ENCODE measurements at regions not wholly inside any gene's neighbourhood (a gene's known extent, or its start where the extent isn't known, plus 50 kb on each side); places are given as distances from the start of the nearest gene placed in this dataset.

DNA sequence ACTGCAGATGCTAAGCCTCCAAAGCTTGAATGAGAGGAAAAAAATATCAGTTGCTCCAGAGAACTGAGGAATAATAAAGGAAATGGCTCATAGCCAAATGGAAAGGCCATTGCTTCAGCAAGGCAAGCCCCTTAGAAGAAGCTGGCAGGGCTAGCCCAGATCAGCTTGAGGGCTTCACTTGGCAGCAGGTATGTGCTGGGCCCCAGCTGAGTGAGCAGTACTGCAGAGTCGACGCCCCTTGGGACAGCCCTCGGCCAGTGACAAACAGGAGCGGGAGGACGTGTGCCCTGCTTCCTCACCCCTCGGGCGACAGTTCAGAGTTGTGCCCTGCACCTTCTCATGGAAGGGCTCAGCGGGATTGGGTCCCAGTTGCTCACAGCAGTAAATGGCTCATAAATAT is 1031.2 kb upstream of the TMEM132C start:
- POLR2A ChIA-PET, result no interaction called here
- no TSS peak for BruUV-seq (replicated peaks)

DNA sequence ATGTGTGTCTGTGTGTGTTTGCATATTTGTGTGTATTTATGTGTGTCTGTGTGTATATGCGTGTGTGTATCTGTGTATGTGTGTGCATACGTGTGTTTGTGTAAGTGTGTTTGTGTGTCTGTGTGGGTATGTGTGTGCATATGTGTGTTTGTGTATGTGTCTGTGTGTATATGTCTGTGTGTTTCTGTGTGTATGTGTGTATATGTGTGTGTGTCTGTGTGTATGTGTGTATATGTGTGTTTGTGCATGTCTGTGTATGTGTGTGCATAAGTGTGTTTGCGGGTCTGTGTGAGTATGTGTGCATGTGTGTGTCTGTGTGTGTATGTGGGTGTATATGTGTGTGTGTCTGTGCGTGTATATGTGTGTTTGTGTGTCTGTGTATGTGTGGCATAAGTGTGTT is 1030.5 kb upstream of the TMEM132C start:
- Histone ChIP-seq H3K27ac (ENCODE audit: insufficient read depth, low read depth, low read length) (no peak overlapping the region), H3K9ac (replicated peaks; ENCODE audit: extremely low read depth, insufficient read depth, low read length) (no peak overlapping the region), H3K4me3 (replicated peaks in 1 of 3; ENCODE audit: insufficient read depth in 1 of 3, low read depth in 1 of 3, low read length in 3 of 3) (no peak overlapping the region), H3K4me2 (ENCODE audit: insufficient read depth, low read length) (no peak overlapping the region), H3K9me1 (replicated peaks; ENCODE audit: control insufficient read depth, extremely low read depth, insufficient read depth, low read length) (no peaks in the 10 kb centered on the region), H2AFZ (ENCODE audit: low read depth, low read length) (no peak overlapping the region), H3K9me3 (replicated peaks; ENCODE audit: control insufficient read depth, insufficient read depth, low read length) (peaks cover 3% of the 10 kb centered on the region), H3K36me3 (ENCODE audit: control insufficient read depth in 2 of 2, extremely low read depth in 1 of 2, insufficient read depth in 2 of 2, low read length in 2 of 2) (no peaks in the 10 kb centered on the region), H3K27me3 (ENCODE audit: control insufficient read depth in 2 of 2, insufficient read depth in 2 of 2, low read length in 2 of 2) (no peaks in the 10 kb centered on the region), H3K79me2 (ENCODE audit: control insufficient read depth, insufficient read depth, low read length) (no peaks in the 10 kb centered on the region), H3K4me1 (ENCODE audit: control insufficient read depth, extremely low read depth, insufficient read depth, low read length) (no peaks in the 10 kb centered on the region), H4K20me1 (replicated peaks; ENCODE audit: control insufficient read depth, extremely low read depth, insufficient read depth, low read length) (no peaks in the 10 kb centered on the region)
- POLR2A ChIA-PET, result no interaction called here
- no peak for FAIRE-seq
- CTCF ChIA-PET, result no interaction called here
- no peak for DNase-seq (ENCODE audit: low read depth, low spot score)
- dilution Hi-C loops (cut with MboI; ENCODE audit: extremely low pct_ligation_motif_present, low sequenced_read_pairs), result no loop called here
- TF ChIP-seq POLR2A (IDR thresholded peaks at IDR 0.05; ENCODE audit: low read depth, low read length) (no peak), FOS (IDR thresholded peaks at IDR 0.05; ENCODE audit: borderline replicate concordance, insufficient read depth, low read length) (no peak), POLR2AphosphoS5 (IDR thresholded peaks at IDR 0.05; ENCODE audit: insufficient read depth, low read depth, low read length) (no peak), GATA2 (IDR thresholded peaks at IDR 0.05; ENCODE audit: insufficient read depth, insufficient read length, low read depth, low read length) (no peak), CTCF (IDR thresholded peaks at IDR 0.05; ENCODE audit: extremely low read depth in 1 of 2, insufficient read depth in 1 of 2, low read depth in 1 of 2, low read length in 2 of 2) (no peak), EZH2 (IDR thresholded peaks at IDR 0.05; ENCODE audit: borderline replicate concordance, low read depth, low read length, severe bottlenecking) (no peak), JUN (IDR thresholded peaks at IDR 0.05; ENCODE audit: borderline replicate concordance, insufficient read depth, insufficient read length, low read depth) (no peak), MYC (IDR thresholded peaks at IDR 0.05; ENCODE audit: low read depth, low read length) (no peak)
- intact Hi-C loops (cut with micrococcal nuclease), result no loop called here
- BruUV-seq (replicated peaks), result no TSS peak

More for the DNA sequence above, 1031.2 kb upstream of the TMEM132C start:
- Histone ChIP-seq H3K27ac (ENCODE audit: insufficient read depth, low read depth, low read length) (no peak overlapping the region), H3K36me3 (ENCODE audit: control insufficient read depth in 2 of 2, extremely low read depth in 1 of 2, insufficient read depth in 2 of 2, low read length in 2 of 2) (no peaks in the 10 kb centered on the region), H3K27me3 (ENCODE audit: control insufficient read depth in 2 of 2, insufficient read depth in 2 of 2, low read length in 2 of 2) (no peaks in the 10 kb centered on the region), H3K4me2 (ENCODE audit: insufficient read depth, low read length) (no peak overlapping the region), H3K4me3 (replicated peaks in 1 of 3; ENCODE audit: insufficient read depth in 1 of 3, low read depth in 1 of 3, low read length in 3 of 3) (no peak overlapping the region), H3K9ac (replicated peaks; ENCODE audit: extremely low read depth, insufficient read depth, low read length) (no peak overlapping the region), H3K9me3 (replicated peaks; ENCODE audit: control insufficient read depth, insufficient read depth, low read length) (peaks cover 3% of the 10 kb centered on the region), H3K79me2 (ENCODE audit: control insufficient read depth, insufficient read depth, low read length) (no peaks in the 10 kb centered on the region), H3K9me1 (replicated peaks; ENCODE audit: control insufficient read depth, extremely low read depth, insufficient read depth, low read length) (no peaks in the 10 kb centered on the region), H2AFZ (ENCODE audit: low read depth, low read length) (no peak overlapping the region), H4K20me1 (replicated peaks; ENCODE audit: control insufficient read depth, extremely low read depth, insufficient read depth, low read length) (no peaks in the 10 kb centered on the region), H3K4me1 (ENCODE audit: control insufficient read depth, extremely low read depth, insufficient read depth, low read length) (no peaks in the 10 kb centered on the region)
- no peak for TF ChIP-seq EZH2 (IDR thresholded peaks at IDR 0.05; ENCODE audit: borderline replicate concordance, low read depth, low read length, severe bottlenecking)
- TF ChIP-seq CTCF (IDR thresholded peaks at IDR 0.05; ENCODE audit: extremely low read depth in 1 of 2, insufficient read depth in 1 of 2, low read depth in 1 of 2, low read length in 2 of 2), result no peak
- TF ChIP-seq POLR2A (IDR thresholded peaks at IDR 0.05; ENCODE audit: low read depth, low read length), result no peak
- no peak for TF ChIP-seq GATA2 (IDR thresholded peaks at IDR 0.05; ENCODE audit: insufficient read depth, insufficient read length, low read depth, low read length)
- intact Hi-C loops (cut with micrococcal nuclease) (no loop called here), dilution Hi-C loops (cut with MboI; ENCODE audit: extremely low pct_ligation_motif_present, low sequenced_read_pairs) (no loop called here)
- no peak for DNase-seq (ENCODE audit: low read depth, low spot score)
- CTCF ChIA-PET, result no interaction called here
- no peak for FAIRE-seq

Measured in endothelial cell of umbilical vein (primary cell).